K562 (cell line): ENCODE measurements at regions not wholly inside any gene's neighbourhood (a gene's known extent, or its start where the extent isn't known, plus 50 kb on each side); places are given as distances from the start of the nearest gene placed in this dataset.

Experiments
- CREB1 ChIP-seq, 2 experiments: sonication (generic) in 1 of 2; formaldehyde crosslinking in 1 of 2; IDR thresholded peaks; 2 replicates each; pipeline versions ENCODE4 v1.6.1 to v1.8.0; 2012 to 2022; ENCODE audit warnings: inconsistent platforms in 1 of 2, mild to moderate bottlenecking in 1 of 2, missing genetic modification reagents in 1 of 2, moderate library complexity in 1 of 2
- CSDE1 ChIP-seq, 2 experiments: fragments of 450-650 bp; IDR thresholded peaks; 2 replicates each; pipeline ENCODE4 v1.6.1; 2016; ENCODE audit warnings: mild to moderate bottlenecking in 1 of 2
- HMGN3 ChIP-seq: IDR thresholded peaks from 2 replicates; pipeline ENCODE4 v1.6.1; 2011; ENCODE audit warnings: borderline replicate concordance, low read depth, mild to moderate bottlenecking, mixed read lengths, low read length; ENCODE audit not compliant: insufficient read length; ENCODE audit errors: extremely low read depth
- NONO ChIP-seq, 2 experiments: fragments of 200-400 bp in 1 of 2; fragments of 450-650 bp in 1 of 2; formaldehyde crosslinking in 1 of 2; IDR thresholded peaks; 2 replicates each; pipeline ENCODE4 v1.6.1; 2017; ENCODE audit warnings: low read depth in 2 of 2, mild to moderate bottlenecking in 2 of 2, moderate library complexity in 2 of 2, low read length in 1 of 2
- PTTG1 ChIP-seq: fragments of 450-650 bp; IDR thresholded peaks from 2 replicates; pipeline ENCODE4 v1.6.1; 2016; ENCODE audit warnings: low read depth, mild to moderate bottlenecking, missing genetic modification characterization, missing compliant biosample characterization
- XRCC4 ChIP-seq: IDR thresholded peaks from one replicate; pipeline ENCODE4 v1.6.1; 2011; ENCODE audit not compliant: insufficient read depth, insufficient read length; ENCODE audit errors: extremely low read depth
- ZNF212 ChIP-seq: fragments of 450-650 bp; formaldehyde crosslinking; IDR thresholded peaks from 2 replicates; pipeline ENCODE4 v1.4.0; 2020; ENCODE audit warnings: mild to moderate bottlenecking
- ZNF644 ChIP-seq: fragments of 200-800 bp; sonication (Bioruptor generic); IDR thresholded peaks from 2 replicates; pipeline ENCODE4 v1.6.1; 2016; ENCODE audit warnings: low read depth, missing genetic modification characterization, missing compliant biosample characterization
- TF ChIP-seq, protein P1 (sequence below): fragments of 200-600 bp; sonication (generic); IDR thresholded peaks from one replicate; pipeline ENCODE4 v1.6.1; 2012; ENCODE audit warnings: mild to moderate bottlenecking, low read depth, low read length, inconsistent platforms
- TF ChIP-seq, protein P2 (sequence below), 2 experiments: fragments of 450-650 bp; IDR thresholded peaks; 2 replicates each; pipeline ENCODE4 v1.6.1; 2018; ENCODE audit warnings: mild to moderate bottlenecking in 2 of 2, low read depth in 1 of 2; ENCODE audit not compliant: partially characterized antibody in 2 of 2

DNA sequence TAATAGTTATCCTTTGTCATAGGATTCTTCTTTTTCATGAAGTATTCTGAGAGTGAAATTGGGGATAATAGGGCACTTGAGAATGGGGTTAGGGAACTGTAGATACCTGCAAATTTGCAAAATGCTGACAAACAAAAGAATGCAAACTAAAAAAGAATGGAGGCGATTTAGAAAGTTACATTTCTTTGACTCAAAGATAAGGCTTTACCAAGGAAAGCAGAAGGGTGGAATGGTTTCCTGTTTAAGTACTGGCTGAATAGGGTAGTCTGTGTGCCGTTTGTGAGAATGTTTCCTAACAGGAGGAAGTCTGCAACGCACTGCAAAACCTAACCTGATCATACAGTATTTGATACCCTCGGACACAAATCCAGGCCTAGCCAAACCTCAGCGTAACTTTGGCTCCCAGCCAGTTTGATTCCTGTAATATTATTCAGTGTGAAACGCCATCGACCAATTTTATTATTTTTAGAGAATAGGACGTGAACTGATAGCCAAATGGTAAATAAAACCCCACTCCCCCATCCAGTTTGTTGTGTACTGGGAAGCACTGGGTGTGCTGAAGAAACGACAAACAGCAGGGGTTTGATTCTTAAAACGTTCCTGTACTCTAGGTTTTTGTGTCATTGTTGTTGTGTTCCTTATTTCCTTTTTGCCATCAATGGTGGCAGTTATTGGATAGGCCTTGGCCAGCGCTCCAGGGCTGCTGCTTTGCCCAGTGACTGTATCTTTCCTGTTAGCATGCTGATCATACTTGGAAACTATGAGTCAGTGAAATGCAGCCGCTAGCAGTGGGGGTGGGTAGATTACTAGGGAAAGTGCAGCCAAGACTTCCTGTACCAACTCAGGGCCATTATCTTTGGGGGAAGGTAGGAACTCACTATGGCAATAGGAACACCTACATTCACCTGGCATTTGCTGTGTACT, 148.0 kb upstream of the TBL1XR1 start (continued):
- TF ChIP-seq, protein P1, sequence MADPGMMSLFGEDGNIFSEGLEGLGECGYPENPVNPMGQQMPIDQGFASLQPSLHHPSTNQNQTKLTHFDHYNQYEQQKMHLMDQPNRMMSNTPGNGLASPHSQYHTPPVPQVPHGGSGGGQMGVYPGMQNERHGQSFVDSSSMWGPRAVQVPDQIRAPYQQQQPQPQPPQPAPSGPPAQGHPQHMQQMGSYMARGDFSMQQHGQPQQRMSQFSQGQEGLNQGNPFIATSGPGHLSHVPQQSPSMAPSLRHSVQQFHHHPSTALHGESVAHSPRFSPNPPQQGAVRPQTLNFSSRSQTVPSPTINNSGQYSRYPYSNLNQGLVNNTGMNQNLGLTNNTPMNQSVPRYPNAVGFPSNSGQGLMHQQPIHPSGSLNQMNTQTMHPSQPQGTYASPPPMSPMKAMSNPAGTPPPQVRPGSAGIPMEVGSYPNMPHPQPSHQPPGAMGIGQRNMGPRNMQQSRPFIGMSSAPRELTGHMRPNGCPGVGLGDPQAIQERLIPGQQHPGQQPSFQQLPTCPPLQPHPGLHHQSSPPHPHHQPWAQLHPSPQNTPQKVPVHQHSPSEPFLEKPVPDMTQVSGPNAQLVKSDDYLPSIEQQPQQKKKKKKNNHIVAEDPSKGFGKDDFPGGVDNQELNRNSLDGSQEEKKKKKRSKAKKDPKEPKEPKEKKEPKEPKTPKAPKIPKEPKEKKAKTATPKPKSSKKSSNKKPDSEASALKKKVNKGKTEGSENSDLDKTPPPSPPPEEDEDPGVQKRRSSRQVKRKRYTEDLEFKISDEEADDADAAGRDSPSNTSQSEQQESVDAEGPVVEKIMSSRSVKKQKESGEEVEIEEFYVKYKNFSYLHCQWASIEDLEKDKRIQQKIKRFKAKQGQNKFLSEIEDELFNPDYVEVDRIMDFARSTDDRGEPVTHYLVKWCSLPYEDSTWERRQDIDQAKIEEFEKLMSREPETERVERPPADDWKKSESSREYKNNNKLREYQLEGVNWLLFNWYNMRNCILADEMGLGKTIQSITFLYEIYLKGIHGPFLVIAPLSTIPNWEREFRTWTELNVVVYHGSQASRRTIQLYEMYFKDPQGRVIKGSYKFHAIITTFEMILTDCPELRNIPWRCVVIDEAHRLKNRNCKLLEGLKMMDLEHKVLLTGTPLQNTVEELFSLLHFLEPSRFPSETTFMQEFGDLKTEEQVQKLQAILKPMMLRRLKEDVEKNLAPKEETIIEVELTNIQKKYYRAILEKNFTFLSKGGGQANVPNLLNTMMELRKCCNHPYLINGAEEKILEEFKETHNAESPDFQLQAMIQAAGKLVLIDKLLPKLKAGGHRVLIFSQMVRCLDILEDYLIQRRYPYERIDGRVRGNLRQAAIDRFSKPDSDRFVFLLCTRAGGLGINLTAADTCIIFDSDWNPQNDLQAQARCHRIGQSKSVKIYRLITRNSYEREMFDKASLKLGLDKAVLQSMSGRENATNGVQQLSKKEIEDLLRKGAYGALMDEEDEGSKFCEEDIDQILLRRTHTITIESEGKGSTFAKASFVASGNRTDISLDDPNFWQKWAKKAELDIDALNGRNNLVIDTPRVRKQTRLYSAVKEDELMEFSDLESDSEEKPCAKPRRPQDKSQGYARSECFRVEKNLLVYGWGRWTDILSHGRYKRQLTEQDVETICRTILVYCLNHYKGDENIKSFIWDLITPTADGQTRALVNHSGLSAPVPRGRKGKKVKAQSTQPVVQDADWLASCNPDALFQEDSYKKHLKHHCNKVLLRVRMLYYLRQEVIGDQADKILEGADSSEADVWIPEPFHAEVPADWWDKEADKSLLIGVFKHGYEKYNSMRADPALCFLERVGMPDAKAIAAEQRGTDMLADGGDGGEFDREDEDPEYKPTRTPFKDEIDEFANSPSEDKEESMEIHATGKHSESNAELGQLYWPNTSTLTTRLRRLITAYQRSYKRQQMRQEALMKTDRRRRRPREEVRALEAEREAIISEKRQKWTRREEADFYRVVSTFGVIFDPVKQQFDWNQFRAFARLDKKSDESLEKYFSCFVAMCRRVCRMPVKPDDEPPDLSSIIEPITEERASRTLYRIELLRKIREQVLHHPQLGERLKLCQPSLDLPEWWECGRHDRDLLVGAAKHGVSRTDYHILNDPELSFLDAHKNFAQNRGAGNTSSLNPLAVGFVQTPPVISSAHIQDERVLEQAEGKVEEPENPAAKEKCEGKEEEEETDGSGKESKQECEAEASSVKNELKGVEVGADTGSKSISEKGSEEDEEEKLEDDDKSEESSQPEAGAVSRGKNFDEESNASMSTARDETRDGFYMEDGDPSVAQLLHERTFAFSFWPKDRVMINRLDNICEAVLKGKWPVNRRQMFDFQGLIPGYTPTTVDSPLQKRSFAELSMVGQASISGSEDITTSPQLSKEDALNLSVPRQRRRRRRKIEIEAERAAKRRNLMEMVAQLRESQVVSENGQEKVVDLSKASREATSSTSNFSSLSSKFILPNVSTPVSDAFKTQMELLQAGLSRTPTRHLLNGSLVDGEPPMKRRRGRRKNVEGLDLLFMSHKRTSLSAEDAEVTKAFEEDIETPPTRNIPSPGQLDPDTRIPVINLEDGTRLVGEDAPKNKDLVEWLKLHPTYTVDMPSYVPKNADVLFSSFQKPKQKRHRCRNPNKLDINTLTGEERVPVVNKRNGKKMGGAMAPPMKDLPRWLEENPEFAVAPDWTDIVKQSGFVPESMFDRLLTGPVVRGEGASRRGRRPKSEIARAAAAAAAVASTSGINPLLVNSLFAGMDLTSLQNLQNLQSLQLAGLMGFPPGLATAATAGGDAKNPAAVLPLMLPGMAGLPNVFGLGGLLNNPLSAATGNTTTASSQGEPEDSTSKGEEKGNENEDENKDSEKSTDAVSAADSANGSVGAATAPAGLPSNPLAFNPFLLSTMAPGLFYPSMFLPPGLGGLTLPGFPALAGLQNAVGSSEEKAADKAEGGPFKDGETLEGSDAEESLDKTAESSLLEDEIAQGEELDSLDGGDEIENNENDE = no peak
- TF ChIP-seq CSDE1 (IDR thresholded peaks at IDR 0.05) (no peak), ZNF644 (tag) (peak; percentile 89), XRCC4 (no peak), ZNF212 (CRISPR knock-in tag) (no peak), CREB1 (IDR thresholded peaks at IDR 0.05) (0 out of 2 replicates have a peak, but pooled peaks have one; percentile 42), CREB1 (CRISPR knock-in tag; IDR thresholded peaks at IDR 0.05) (no peak), PTTG1 (tag) (peak; percentile 63; the same call in 1 of the 2 replicates), NONO (IDR thresholded peaks at IDR 0.05; ENCODE audit: low read depth in 2 of 2, low read length in 1 of 2) (no peak), HMGN3 (peak; percentile 45)
- TF ChIP-seq, protein P2, sequence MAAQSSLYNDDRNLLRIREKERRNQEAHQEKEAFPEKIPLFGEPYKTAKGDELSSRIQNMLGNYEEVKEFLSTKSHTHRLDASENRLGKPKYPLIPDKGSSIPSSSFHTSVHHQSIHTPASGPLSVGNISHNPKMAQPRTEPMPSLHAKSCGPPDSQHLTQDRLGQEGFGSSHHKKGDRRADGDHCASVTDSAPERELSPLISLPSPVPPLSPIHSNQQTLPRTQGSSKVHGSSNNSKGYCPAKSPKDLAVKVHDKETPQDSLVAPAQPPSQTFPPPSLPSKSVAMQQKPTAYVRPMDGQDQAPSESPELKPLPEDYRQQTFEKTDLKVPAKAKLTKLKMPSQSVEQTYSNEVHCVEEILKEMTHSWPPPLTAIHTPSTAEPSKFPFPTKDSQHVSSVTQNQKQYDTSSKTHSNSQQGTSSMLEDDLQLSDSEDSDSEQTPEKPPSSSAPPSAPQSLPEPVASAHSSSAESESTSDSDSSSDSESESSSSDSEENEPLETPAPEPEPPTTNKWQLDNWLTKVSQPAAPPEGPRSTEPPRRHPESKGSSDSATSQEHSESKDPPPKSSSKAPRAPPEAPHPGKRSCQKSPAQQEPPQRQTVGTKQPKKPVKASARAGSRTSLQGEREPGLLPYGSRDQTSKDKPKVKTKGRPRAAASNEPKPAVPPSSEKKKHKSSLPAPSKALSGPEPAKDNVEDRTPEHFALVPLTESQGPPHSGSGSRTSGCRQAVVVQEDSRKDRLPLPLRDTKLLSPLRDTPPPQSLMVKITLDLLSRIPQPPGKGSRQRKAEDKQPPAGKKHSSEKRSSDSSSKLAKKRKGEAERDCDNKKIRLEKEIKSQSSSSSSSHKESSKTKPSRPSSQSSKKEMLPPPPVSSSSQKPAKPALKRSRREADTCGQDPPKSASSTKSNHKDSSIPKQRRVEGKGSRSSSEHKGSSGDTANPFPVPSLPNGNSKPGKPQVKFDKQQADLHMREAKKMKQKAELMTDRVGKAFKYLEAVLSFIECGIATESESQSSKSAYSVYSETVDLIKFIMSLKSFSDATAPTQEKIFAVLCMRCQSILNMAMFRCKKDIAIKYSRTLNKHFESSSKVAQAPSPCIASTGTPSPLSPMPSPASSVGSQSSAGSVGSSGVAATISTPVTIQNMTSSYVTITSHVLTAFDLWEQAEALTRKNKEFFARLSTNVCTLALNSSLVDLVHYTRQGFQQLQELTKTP (IDR thresholded peaks at IDR 0.05; ENCODE audit: low read depth in 1 of 2, partially characterized antibody in 2 of 2) = peak; percentile 51 to 77
